ENCODE measurements at regions not wholly inside any gene's neighbourhood (a gene's known extent, or its start where the extent isn't known, plus 50 kb on each side); places are given as distances from the start of the nearest gene placed in this dataset.

DNA sequence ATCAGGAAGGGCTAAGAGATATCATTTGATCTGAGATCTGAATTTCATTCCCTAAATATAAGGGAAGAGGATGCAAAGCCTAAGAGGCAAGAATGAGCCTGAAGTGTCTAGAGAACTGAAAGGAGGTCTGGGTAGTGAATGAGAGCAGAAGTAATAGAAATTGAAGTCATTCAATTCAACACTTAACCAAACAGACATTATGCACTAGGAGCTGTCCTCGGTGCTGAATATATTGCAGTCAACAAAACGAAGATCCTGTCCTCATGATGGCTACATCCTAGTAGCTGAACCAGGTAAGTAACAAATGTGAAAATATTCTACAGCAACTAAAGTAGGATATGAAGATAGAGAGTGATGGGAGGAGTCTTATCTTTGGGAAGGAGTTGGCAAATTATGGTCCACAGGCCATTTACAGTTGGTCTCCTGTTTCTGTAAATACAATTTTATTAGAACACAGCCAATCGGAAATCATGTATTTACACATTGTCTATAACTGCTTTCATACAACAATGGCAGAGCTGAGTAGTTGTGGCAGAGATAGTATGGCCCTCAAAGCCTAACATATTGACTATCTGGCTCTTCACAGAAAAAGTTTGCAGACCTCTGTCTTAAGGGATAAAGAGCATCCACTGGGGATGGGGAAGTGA lies 192.9 kb upstream of the CADPS start:
- in situ Hi-C loops (cut with HindIII; ENCODE audit: low sequenced_read_pairs), result no loop called here
- TF ChIP-seq, protein P1, sequence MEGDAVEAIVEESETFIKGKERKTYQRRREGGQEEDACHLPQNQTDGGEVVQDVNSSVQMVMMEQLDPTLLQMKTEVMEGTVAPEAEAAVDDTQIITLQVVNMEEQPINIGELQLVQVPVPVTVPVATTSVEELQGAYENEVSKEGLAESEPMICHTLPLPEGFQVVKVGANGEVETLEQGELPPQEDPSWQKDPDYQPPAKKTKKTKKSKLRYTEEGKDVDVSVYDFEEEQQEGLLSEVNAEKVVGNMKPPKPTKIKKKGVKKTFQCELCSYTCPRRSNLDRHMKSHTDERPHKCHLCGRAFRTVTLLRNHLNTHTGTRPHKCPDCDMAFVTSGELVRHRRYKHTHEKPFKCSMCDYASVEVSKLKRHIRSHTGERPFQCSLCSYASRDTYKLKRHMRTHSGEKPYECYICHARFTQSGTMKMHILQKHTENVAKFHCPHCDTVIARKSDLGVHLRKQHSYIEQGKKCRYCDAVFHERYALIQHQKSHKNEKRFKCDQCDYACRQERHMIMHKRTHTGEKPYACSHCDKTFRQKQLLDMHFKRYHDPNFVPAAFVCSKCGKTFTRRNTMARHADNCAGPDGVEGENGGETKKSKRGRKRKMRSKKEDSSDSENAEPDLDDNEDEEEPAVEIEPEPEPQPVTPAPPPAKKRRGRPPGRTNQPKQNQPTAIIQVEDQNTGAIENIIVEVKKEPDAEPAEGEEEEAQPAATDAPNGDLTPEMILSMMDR (IDR thresholded peaks at IDR 0.05; ENCODE audit: low read depth, low read length), result no peak
- peak; percentile 58 for DNase-seq (ENCODE audit: low read depth, low spot score)
- no peak overlapping the region for H3K4me3 ChIP-seq (ENCODE audit: low read depth, low read length)

DNA sequence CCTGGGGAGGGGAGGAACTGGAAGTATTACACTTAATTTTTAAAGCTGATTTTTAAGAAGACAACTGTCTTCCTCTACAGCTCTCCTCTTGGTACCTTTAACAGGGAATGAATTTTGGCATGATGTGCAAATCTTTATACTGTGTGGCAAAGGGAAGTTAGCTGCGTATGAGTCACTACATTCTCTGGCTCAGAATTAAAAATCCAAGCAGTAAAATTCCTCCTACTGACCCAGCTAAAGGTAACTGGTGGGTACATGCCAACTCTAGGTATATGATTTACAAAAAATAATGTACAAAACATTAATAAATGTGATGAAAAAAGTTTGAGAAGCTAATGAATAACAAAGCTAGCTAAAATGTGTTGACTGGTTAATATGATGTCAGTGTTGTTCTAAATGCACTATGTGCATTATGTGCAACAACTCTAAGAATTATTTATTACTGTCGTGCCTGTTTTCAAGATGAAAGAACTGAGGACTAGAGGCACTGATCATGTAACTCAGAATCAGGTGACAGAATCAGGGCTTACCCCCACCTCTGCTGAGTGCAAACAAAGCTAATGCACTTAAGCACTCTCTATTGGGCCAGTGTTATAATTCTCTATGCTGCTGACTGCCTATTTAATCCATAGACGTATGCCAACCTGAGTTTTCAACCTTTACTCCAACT lies 194.7 kb upstream of the CADPS start:
- TF ChIP-seq, protein P1 (IDR thresholded peaks at IDR 0.05; ENCODE audit: low read depth, low read length), result no peak
- no peak for DNase-seq (ENCODE audit: low read depth, low spot score)

DNA sequence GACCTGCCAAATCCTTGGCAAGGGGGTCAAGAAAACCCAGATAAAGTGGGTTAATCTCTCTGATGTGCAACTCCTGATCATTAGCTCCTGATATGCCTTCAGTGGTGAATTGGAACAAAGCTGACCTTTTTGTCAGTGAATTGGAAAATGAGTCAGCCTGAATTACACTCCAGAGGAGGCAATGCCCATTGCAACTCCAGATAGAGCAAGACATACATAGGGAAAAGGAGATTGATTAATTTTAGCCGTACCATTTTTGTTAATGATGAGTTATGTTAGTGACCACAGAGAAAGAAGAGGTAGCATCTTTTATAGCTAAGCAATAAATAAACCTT lies 195.2 kb upstream of the CADPS start:
- in situ Hi-C loops (cut with HindIII; ENCODE audit: low sequenced_read_pairs), result no loop called here
- TF ChIP-seq, protein P1 (IDR thresholded peaks at IDR 0.05; ENCODE audit: low read depth, low read length), result no peak
- no peak overlapping the region for H3K4me3 ChIP-seq (ENCODE audit: low read depth, low read length)
- no peak for DNase-seq (ENCODE audit: low read depth, low spot score)

More for the DNA sequence above, 194.7 kb upstream of the CADPS start:
- in situ Hi-C loops (cut with HindIII; ENCODE audit: low sequenced_read_pairs), result no loop called here
- H3K4me3 ChIP-seq (ENCODE audit: low read depth, low read length), result no peak overlapping the region

DNA sequence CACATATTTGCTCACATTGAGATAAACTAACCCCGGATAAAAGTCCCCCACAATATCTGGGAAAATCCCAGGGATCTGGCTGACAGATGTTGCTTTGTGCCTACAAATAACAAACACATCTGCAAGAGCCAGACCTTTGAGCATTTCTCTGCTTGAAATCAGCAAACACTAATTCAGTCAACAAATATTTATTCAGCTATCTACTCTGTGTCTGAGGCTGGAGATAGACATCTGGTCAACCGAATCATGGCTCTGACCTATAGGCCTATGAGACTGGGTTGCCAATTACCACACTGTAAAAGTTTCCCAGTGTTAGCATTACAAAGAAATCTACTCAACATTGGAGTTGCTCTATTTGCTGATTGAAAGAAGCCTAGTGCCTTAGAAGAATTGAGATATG lies 201.1 kb upstream of the CADPS start:
- TF ChIP-seq, protein P1 (IDR thresholded peaks at IDR 0.05; ENCODE audit: low read depth, low read length), result no peak
- H3K4me3 ChIP-seq (ENCODE audit: low read depth, low read length), result no peak overlapping the region
- no peak for DNase-seq (ENCODE audit: low read depth, low spot score)
- in situ Hi-C loops (cut with HindIII; ENCODE audit: low sequenced_read_pairs), result no loop called here

DNA sequence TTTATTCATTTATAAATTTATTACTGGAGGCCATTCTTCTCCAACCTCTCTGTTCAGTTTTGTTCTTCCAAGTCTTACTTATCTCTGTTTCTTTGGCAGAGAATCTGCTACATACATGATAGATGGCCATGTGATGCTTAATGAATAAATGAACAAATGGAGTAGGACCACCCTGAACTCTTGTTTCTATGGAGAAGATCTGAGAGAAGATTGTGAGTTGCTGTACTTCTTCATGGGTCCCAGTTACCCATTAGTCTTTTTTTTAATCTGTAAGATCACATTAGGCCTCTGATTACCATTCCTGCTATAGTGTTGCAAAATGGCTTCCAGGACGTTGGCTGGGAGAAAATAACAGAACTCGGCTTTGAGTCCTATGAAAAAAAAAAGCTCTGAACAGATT lies 191.9 kb upstream of the SYNPR start:
- in situ Hi-C loops (cut with HindIII; ENCODE audit: low sequenced_read_pairs), result no loop called here

DNA sequence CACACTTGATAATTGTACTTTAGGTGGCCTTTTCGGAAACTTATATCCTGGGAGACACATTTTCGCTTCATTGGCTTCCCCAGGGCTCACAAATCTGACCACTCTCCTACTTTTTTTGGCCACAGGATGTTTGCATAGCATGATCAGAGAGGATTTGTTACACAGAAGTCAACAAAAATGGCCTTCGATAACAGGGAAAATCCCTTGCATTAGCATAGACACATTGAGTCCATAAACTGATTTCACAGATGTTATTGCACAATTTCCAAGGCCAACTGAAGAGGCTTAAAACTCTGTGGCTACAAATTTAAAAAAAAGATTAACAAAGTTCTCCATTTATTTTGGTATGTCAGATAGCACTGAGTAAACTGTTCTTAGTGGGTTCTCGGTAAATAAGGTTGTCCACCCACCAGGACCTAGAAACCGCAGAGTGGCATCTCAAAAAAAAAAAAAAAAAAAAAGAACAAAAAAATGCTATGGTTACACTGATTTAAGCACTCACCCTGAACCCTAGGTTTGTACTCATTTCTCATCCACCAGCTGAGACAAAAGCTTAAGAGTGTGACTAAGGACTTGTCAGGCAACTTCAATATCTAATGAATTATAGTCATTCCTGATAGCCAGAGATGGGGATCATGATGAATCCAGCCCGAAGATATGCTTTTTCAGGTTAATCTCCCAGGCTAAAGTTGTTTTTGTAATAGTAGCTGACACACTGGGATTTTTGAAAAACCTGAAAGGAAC lies 188.9 kb upstream of the SYNPR start:
- no peak overlapping the region for H3K4me3 ChIP-seq (ENCODE audit: low read depth, low read length)
- no peak for DNase-seq (ENCODE audit: low read depth, low spot score)
- in situ Hi-C loops (cut with HindIII; ENCODE audit: low sequenced_read_pairs), result no loop called here
- TF ChIP-seq, protein P1 (IDR thresholded peaks at IDR 0.05; ENCODE audit: low read depth, low read length), result no peak

More for the DNA sequence above, 191.9 kb upstream of the SYNPR start:
- DNase-seq (ENCODE audit: low read depth, low spot score), result no peak
- no peak overlapping the region for H3K4me3 ChIP-seq (ENCODE audit: low read depth, low read length)
- TF ChIP-seq, protein P1 (IDR thresholded peaks at IDR 0.05; ENCODE audit: low read depth, low read length), result no peak

All from astrocyte of the spinal cord (primary cell).